GM21576 (cell line): ENCODE measurements at regions not wholly inside any gene's neighbourhood (a gene's known extent, or its start where the extent isn't known, plus 50 kb on each side); places are given as distances from the start of the nearest gene placed in this dataset.
"Not testable (repeated sequence)": the region's sequence is repeated elsewhere in the genome, so short reads cannot be mapped to it uniquely, and the experiment has no call there.

Experiments
- ATAC-seq: cut with Tn5 transposase; IDR thresholded peaks from one replicate; pipeline ENCODE4 v1.9.1; 2021; ENCODE audit warnings: mild to moderate bottlenecking, moderate library complexity; ENCODE audit not compliant: unreplicated experiment

- ATAC-seq: no peak
Measured at GRCh38 chr1:178639326-178639725, 85.7 kb upstream of the RALGPS2 start.

GRCh38 chr1:178642282-178642681 is 82.8 kb upstream of the RALGPS2 start:
- ATAC-seq: no peak

- ATAC-seq: no peak
Measured at GRCh38 chr1:178643349-178643748, 81.7 kb upstream of the RALGPS2 start.

GRCh38 chr1:178643831-178644230 is 81.2 kb upstream of the RALGPS2 start:
- ATAC-seq: no peak

GRCh38 chr1:178644308-178645120 is 80.5 kb upstream of the RALGPS2 start:
- no peak for ATAC-seq

GRCh38 chr1:178645157-178645807 is 79.8 kb upstream of the RALGPS2 start:
- ATAC-seq: no peak

- no peak for ATAC-seq
Measured at GRCh38 chr1:178645808-178646200, 79.2 kb upstream of the RALGPS2 start.

GRCh38 chr1:178646821-178647220 is 78.2 kb upstream of the RALGPS2 start:
- no peak for ATAC-seq

- no peak for ATAC-seq
Measured at GRCh38 chr1:178648151-178648550, 76.9 kb upstream of the RALGPS2 start.

GRCh38 chr1:178649582-178650350 is 75.3 kb upstream of the RALGPS2 start:
- ATAC-seq: no peak

GRCh38 chr1:178650934-178651511 is 74.0 kb upstream of the RALGPS2 start:
- no peak for ATAC-seq

- no peak for ATAC-seq
Measured at GRCh38 chr1:178651742-178652141, 73.3 kb upstream of the RALGPS2 start.

- no peak for ATAC-seq
Measured at GRCh38 chr1:178652506-178653490, 72.2 kb upstream of the RALGPS2 start.

GRCh38 chr1:178659789-178660208 is 65.2 kb upstream of the RALGPS2 start:
- ATAC-seq: peak; percentile 72

- ATAC-seq: no peak
Measured at GRCh38 chr1:178660461-178660860, 64.6 kb upstream of the RALGPS2 start.

GRCh38 chr1:178664278-178664677 is 60.8 kb upstream of the RALGPS2 start:
- peak; percentile 84 for ATAC-seq

- ATAC-seq: no peak
Measured at GRCh38 chr1:178665579-178665978, 59.5 kb upstream of the RALGPS2 start.

GRCh38 chr1:178666891-178667290 is 58.2 kb upstream of the RALGPS2 start:
- ATAC-seq: not testable (repeated sequence)

GRCh38 chr1:178672434-178672833 is 52.6 kb upstream of the RALGPS2 start:
- no peak for ATAC-seq

- ATAC-seq: not testable (repeated sequence)
Measured at GRCh38 chr1:178674559-178674958, 50.5 kb upstream of the RALGPS2 start.
